K562 (cell line): ENCODE measurements at regions not wholly inside any gene's neighbourhood (a gene's known extent, or its start where the extent isn't known, plus 50 kb on each side); places are given as distances from the start of the nearest gene placed in this dataset.

Experiments
- ADNP ChIP-seq: fragments of 200-800 bp; sonication (Bioruptor generic); IDR thresholded peaks from 2 replicates; pipeline ENCODE4 v1.6.1; 2016; ENCODE audit warnings: missing genetic modification characterization, missing compliant biosample characterization
- TF ChIP-seq, protein P1 (sequence below): fragments of 450-650 bp; IDR thresholded peaks from 2 replicates; pipeline ENCODE4 v1.6.1; 2016; ENCODE audit warnings: borderline replicate concordance
- TF ChIP-seq, protein P2 (sequence below): fragments of 450-650 bp; conservative IDR thresholded peaks from 2 replicates; pipeline ENCODE4 v1.6.1; 2016; ENCODE audit warnings: missing genetic modification characterization, low read depth, mild to moderate bottlenecking, control low read depth, missing compliant biosample characterization

DNA sequence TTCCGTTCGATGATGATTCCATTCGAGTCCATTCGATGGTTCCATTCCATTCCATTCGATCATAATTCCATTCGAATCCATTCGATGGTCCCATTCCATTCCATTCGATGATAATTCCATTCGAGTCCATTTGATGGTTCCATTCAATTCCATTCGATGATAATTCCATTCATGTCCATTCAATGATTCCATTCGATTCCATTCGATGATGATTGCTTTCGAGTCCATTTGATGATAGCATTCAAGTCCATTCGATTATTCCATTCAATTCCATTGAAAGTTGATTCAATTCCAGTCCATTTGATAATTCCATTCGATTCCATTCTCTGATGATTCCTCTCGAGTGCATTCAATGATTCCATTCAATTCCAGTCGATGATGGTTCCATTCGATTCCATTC, 3895.3 kb downstream of the SRGAP2C start:
- TF ChIP-seq, protein P1, sequence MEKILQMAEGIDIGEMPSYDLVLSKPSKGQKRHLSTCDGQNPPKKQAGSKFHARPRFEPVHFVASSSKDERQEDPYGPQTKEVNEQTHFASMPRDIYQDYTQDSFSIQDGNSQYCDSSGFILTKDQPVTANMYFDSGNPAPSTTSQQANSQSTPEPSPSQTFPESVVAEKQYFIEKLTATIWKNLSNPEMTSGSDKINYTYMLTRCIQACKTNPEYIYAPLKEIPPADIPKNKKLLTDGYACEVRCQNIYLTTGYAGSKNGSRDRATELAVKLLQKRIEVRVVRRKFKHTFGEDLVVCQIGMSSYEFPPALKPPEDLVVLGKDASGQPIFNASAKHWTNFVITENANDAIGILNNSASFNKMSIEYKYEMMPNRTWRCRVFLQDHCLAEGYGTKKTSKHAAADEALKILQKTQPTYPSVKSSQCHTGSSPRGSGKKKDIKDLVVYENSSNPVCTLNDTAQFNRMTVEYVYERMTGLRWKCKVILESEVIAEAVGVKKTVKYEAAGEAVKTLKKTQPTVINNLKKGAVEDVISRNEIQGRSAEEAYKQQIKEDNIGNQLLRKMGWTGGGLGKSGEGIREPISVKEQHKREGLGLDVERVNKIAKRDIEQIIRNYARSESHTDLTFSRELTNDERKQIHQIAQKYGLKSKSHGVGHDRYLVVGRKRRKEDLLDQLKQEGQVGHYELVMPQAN, result no peak
- no peak for TF ChIP-seq ADNP (tag)
- TF ChIP-seq, protein P2, sequence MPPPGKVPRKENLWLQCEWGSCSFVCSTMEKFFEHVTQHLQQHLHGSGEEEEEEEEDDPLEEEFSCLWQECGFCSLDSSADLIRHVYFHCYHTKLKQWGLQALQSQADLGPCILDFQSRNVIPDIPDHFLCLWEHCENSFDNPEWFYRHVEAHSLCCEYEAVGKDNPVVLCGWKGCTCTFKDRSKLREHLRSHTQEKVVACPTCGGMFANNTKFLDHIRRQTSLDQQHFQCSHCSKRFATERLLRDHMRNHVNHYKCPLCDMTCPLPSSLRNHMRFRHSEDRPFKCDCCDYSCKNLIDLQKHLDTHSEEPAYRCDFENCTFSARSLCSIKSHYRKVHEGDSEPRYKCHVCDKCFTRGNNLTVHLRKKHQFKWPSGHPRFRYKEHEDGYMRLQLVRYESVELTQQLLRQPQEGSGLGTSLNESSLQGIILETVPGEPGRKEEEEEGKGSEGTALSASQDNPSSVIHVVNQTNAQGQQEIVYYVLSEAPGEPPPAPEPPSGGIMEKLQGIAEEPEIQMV, result no peak
